Upper lobe of left lung (tissue), 4 donors: ENCODE measurements at regions not wholly inside any gene's neighbourhood (a gene's known extent, or its start where the extent isn't known, plus 50 kb on each side); places are given as distances from the start of the nearest gene placed in this dataset.

ENCODE experiments used
- CTCF ChIP-seq, 6 experiments: fragments of 450-650 bp in 4 of 6; fragments of 200-600 bp in 2 of 6; sonication (generic) in 2 of 6; IDR thresholded peaks; one replicate each; pipeline ENCODE4 v1.5.1; 2016 to 2019; ENCODE audit warnings: antibody characterized with exemption in 6 of 6
- EP300 ChIP-seq, 4 donors: sonication (generic); formaldehyde crosslinking; IDR thresholded peaks; one replicate each; pipeline ENCODE4 v1.5.1; 2017; ENCODE audit warnings: antibody characterized with exemption in 4 of 4, control low read depth in 2 of 4
- POLR2A ChIP-seq, 4 donors: fragments of 450-650 bp; IDR thresholded peaks; one replicate each; pipeline ENCODE4 v1.5.1; 2016 to 2017; ENCODE audit warnings: antibody characterized with exemption in 4 of 4, mild to moderate bottlenecking in 2 of 4
- POLR2AphosphoS5 ChIP-seq, 2 donors: sonication (generic); formaldehyde crosslinking; IDR thresholded peaks; one replicate each; pipeline ENCODE4 v1.5.1; 2017; ENCODE audit warnings: antibody characterized with exemption in 2 of 2

- TF ChIP-seq POLR2A (IDR thresholded peaks at IDR 0.05): no peak
- no peak for TF ChIP-seq CTCF (IDR thresholded peaks at IDR 0.05)
- no peak for TF ChIP-seq POLR2AphosphoS5 (IDR thresholded peaks at IDR 0.05)
- TF ChIP-seq EP300 (IDR thresholded peaks at IDR 0.05): no peak
Measured at GRCh38 chr2:70012887-70013286, 51.5 kb upstream of the ASPRV1 start.
